Loucy (cell line): ENCODE measurements at regions not wholly inside any gene's neighbourhood (a gene's known extent, or its start where the extent isn't known, plus 50 kb on each side); places are given as distances from the start of the nearest gene placed in this dataset.

Experiments used
- EZH2phosphoT487 ChIP-seq: fragments of 200-600 bp; IDR thresholded peaks from 2 replicates; pipeline ENCODE4 v1.6.1; 2018; ENCODE audit warnings: antibody characterized with exemption, mild to moderate bottlenecking, moderate library complexity, borderline replicate concordance
- TF ChIP-seq, protein P1 (sequence below): fragments of 200-600 bp; sonication (generic); conservative IDR thresholded peaks from 2 replicates; pipeline ENCODE4 v1.5.1; 2014; ENCODE audit warnings: mild to moderate bottlenecking, antibody characterized with exemption, low read length

DNA sequence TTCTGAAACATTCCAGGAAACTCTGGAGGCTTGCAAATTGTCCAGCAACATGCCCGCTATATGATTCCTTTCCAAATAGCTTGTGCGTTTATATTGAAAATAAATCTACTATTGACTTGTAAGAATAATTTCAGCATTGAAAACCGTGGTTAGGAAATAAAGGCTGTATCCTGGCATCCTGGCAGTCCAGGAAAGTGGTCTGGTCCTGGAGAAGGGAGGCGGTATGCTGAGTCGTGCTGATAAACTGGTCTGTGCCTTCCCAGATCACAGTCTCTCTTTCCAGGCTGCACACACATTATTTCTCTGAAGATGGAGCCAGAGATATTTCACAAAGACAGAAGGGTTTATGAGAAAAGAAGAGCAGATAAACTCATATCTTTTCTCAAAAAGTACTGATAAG lies 350.1 kb upstream of the COBL start:
- TF ChIP-seq, protein P1, sequence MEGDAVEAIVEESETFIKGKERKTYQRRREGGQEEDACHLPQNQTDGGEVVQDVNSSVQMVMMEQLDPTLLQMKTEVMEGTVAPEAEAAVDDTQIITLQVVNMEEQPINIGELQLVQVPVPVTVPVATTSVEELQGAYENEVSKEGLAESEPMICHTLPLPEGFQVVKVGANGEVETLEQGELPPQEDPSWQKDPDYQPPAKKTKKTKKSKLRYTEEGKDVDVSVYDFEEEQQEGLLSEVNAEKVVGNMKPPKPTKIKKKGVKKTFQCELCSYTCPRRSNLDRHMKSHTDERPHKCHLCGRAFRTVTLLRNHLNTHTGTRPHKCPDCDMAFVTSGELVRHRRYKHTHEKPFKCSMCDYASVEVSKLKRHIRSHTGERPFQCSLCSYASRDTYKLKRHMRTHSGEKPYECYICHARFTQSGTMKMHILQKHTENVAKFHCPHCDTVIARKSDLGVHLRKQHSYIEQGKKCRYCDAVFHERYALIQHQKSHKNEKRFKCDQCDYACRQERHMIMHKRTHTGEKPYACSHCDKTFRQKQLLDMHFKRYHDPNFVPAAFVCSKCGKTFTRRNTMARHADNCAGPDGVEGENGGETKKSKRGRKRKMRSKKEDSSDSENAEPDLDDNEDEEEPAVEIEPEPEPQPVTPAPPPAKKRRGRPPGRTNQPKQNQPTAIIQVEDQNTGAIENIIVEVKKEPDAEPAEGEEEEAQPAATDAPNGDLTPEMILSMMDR, result no peak
- no peak for TF ChIP-seq EZH2phosphoT487
